Breast epithelium (tissue), 3 donors: ENCODE measurements at regions not wholly inside any gene's neighbourhood (a gene's known extent, or its start where the extent isn't known, plus 50 kb on each side); places are given as distances from the start of the nearest gene placed in this dataset.

ENCODE experiments used
- CTCF ChIP-seq, 3 donors: fragments of 450-650 bp; IDR thresholded peaks; one replicate each; pipeline ENCODE4 v1.5.1; 2016 to 2017; ENCODE audit warnings: antibody characterized with exemption in 3 of 3, mild to moderate bottlenecking in 3 of 3, moderate library complexity in 3 of 3
- POLR2A ChIP-seq: fragments of 450-650 bp; IDR thresholded peaks from one replicate; pipeline ENCODE4 v1.6.1; 2016; ENCODE audit warnings: antibody characterized with exemption, mild to moderate bottlenecking, moderate library complexity
- POLR2AphosphoS5 ChIP-seq, 3 donors: sonication (generic); formaldehyde crosslinking; IDR thresholded peaks; one replicate each; pipeline ENCODE4 v1.6.1; 2017; ENCODE audit warnings: antibody characterized with exemption in 3 of 3

GRCh38 chr3:187943677-187944389 is 198.6 kb upstream of the BCL6 start:
- no peak for TF ChIP-seq CTCF (IDR thresholded peaks at IDR 0.05)
- TF ChIP-seq POLR2AphosphoS5 (IDR thresholded peaks at IDR 0.05): no peak
- no peak for TF ChIP-seq POLR2A
